ENCODE measurements at regions not wholly inside any gene's neighbourhood (a gene's known extent, or its start where the extent isn't known, plus 50 kb on each side); places are given as distances from the start of the nearest gene placed in this dataset.

DNA sequence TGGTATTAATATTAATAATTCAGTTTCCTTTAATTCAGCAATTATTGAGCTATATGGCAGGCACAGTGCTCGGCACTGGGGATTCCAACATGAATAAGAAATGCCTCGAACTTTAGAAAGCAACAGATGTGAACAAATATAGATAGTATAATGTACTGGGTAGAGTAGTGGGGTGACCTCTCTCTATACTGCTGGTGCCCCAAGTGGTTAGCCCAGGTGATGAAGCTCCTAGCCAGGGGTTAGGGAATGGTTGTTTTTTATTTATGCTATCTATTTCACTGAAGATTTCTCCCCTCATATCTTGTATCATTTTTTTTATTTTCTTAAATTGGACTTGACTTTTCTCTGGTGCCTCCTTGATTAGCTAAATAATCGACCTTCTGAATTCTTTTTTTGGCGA is 62.1 kb downstream of the BHLHE40 start:
- TF ChIP-seq, protein P1, sequence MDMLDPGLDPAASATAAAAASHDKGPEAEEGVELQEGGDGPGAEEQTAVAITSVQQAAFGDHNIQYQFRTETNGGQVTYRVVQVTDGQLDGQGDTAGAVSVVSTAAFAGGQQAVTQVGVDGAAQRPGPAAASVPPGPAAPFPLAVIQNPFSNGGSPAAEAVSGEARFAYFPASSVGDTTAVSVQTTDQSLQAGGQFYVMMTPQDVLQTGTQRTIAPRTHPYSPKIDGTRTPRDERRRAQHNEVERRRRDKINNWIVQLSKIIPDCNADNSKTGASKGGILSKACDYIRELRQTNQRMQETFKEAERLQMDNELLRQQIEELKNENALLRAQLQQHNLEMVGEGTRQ (IDR thresholded peaks at IDR 0.05; ENCODE audit: low read depth, low read length), result no peak
- no peak for TF ChIP-seq MXI1 (IDR thresholded peaks at IDR 0.05; ENCODE audit: borderline replicate concordance, low read depth, low read length)
- no peak for TF ChIP-seq FOS (IDR thresholded peaks at IDR 0.05; ENCODE audit: low read depth, low read length)
- TF ChIP-seq ELK1 (IDR thresholded peaks at IDR 0.05; ENCODE audit: borderline replicate concordance, low read depth, low read length), result no peak
- dilution Hi-C loops (cut with HindIII; ENCODE audit: low sequenced_read_pairs, unreplicated experiment), result no loop called here
- no peak for DNase-seq
- WGBS, 2 experiments (ENCODE audit: extremely low coverage in 2 of 2, insufficient read length in 1 of 2), result no CpG with 5 or more reads among the region's 4 CpGs
- no peak overlapping the region for H3K27ac ChIP-seq (ENCODE audit: insufficient read depth, low read length)
- no peak overlapping the region for H3K9ac ChIP-seq (ENCODE audit: low read depth, low read length)
- H2AFZ ChIP-seq (replicated peaks; ENCODE audit: low read length, poor library complexity), result no peak overlapping the region
- BruUV-seq (replicated peaks), result no TSS peak
- no peak overlapping the region for H4K91ac ChIP-seq (ENCODE audit: insufficient read depth, low read depth, low read length)
- no peaks in the 10 kb centered on the region for H3K36me3 ChIP-seq (ENCODE audit: control insufficient read depth, insufficient read depth, low read length)
- no peak overlapping the region for H2BK5ac ChIP-seq (ENCODE audit: low read depth, low read length, poor library complexity, severe bottlenecking)
- no peak overlapping the region for H3K56ac ChIP-seq (ENCODE audit: extremely low read depth, insufficient read depth, low read length)
- H2BK15ac ChIP-seq (ENCODE audit: low read depth, low read length), result no peak overlapping the region
- no peaks in the 10 kb centered on the region for H3K79me1 ChIP-seq (ENCODE audit: low read depth in 1 of 2, low read length in 2 of 2)
- no peaks in the 10 kb centered on the region for H3K4me1 ChIP-seq (ENCODE audit: control insufficient read depth, insufficient read depth, low read length)
- ChIA-PET CTCF (interaction anchor here (0.7 to 1.5 kb wide), 2 partner anchors 10 to 18 kb away, joined by 3 to 4 read pairs; no protein-coding TSS in a partner anchor), POLR2A (ENCODE audit: unreplicated experiment) (no interaction called here)
- H3K4me3 ChIP-seq (ENCODE audit: insufficient read depth, low read depth, low read length), result no peak overlapping the region
- no peak overlapping the region for H2AK5ac ChIP-seq (ENCODE audit: low read depth, low read length)
- H3K14ac ChIP-seq (replicated peaks; ENCODE audit: low read depth, low read length), result no peak overlapping the region
- H3K27me3 ChIP-seq (ENCODE audit: control insufficient read depth, insufficient read depth, low read length), result peaks cover 2% of the 10 kb centered on the region; the same call in 1 of the 2 replicates
- H4K20me1 ChIP-seq (ENCODE audit: insufficient read depth, low read length), result no peaks in the 10 kb centered on the region
- H2AK9ac ChIP-seq (replicated peaks; ENCODE audit: low read depth, low read length, poor library complexity), result no peak overlapping the region
- H2BK120ac ChIP-seq (ENCODE audit: low read depth, low read length), result no peak overlapping the region
- H4K5ac ChIP-seq (ENCODE audit: low read depth, low read length), result no peak overlapping the region
- in situ Hi-C loops (cut with MboI; ENCODE audit: low sequenced_read_pairs), result no loop called here
- no peak overlapping the region for H3K4me2 ChIP-seq (ENCODE audit: low read depth, low read length)
- no peak overlapping the region for H3K18ac ChIP-seq (ENCODE audit: low read depth, low read length)
- H3K9me1 ChIP-seq (ENCODE audit: insufficient read depth, low read length), result no peaks in the 10 kb centered on the region
- no peak overlapping the region for H2BK20ac ChIP-seq (ENCODE audit: low read depth, low read length)
- H4K8ac ChIP-seq (ENCODE audit: low read depth in 2 of 2, low read length in 2 of 2), result no peak overlapping the region
- no peak overlapping the region for H3K4ac ChIP-seq (ENCODE audit: low read depth, low read length)
- intact Hi-C loops (cut with micrococcal nuclease), result no loop called here
- no peak for ATAC-seq (ENCODE audit: low read depth)
- no peak overlapping the region for H3K23ac ChIP-seq (ENCODE audit: low read depth, low read length)
- H3K9me3 ChIP-seq (ENCODE audit: control insufficient read depth, insufficient read depth, low read length), result no peaks in the 10 kb centered on the region
